ENCODE measurements at regions not wholly inside any gene's neighbourhood (a gene's known extent, or its start where the extent isn't known, plus 50 kb on each side); places are given as distances from the start of the nearest gene placed in this dataset.

DNA sequence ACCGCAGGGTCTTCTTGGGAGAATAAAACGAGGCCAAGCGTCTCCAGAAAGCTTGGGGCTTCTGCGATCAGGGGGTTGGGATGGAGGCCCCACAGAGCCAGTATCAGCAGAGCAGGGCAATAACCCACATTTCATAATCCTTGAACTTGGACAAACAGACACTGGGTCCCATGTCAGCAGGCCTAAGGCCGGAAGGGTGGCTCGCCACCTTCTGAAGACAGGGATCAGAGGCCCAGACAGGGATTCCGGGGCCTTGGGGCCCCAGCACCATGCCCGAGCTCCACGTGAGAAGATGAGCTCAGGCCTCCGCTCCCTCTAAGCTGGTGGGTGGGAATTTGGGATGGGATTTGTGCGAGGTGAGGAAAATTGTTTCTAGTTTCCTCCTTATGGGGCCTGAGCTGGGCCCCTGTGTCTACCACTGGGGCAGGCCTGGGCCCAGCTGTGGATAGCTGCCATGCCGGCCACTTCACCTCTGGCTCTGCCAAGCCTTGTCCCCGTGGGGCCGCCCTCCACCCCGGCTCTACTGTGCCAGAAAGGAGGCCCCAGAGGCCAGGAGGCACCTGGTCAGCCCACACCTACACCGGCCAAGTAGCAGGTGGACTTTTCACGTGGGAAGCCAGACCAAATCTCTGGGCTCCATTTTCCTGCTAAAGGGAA is 67.2 kb upstream of the DLK1 start:
- no peak for DNase-seq

- DNase-seq, result no peak
Measured at GRCh38 chr14:100660498-100660881, 66.2 kb upstream of the DLK1 start.

DNA sequence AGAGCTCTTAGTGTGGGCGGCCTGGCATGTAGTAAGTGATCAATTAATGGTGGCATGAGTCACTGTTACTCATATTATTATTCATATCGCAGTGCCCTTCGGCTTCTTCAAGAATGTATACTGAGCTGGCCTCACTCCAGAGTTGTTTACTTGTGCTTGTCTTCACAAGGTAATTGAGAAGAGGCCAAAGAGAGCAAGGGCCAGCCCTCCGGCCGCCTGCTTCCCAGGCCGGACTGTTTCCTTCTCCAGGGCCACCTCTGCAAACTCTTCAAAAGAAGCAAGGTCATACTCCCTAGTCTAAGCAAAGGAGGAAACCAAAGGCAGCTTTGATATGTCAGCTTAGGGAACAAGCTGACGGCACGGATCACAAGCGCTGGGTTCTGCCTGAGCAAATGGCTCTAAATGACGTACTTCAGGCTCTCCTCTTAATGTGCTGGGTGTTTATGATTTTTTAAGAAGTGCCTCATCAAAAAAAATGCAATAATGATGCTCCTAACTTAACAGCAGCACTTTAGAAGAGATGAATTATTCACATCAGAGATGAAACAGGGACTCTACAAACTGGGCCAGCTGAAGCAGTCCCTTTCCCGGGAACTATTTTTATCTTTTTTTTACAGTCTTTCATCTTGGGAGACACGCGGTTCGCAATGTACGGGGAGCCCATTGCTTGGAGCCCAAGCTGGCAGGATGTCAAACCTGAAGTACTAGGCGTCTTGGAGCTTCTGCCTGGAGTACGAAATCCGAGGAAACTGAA is 65.6 kb upstream of the DLK1 start:
- no peak for DNase-seq

- no peak for DNase-seq
Measured at GRCh38 chr14:100662879-100663760, 63.6 kb upstream of the DLK1 start.

- no peak for DNase-seq
Measured at GRCh38 chr14:100663761-100664052, 63.0 kb upstream of the DLK1 start.

GRCh38 chr14:100664231-100664630 is 62.5 kb upstream of the DLK1 start:
- no peak for DNase-seq

GRCh38 chr14:100664841-100665510 is 61.7 kb upstream of the DLK1 start:
- no peak for DNase-seq

GRCh38 chr14:100665511-100666032 is 61.1 kb upstream of the DLK1 start:
- DNase-seq, result no peak

DNA sequence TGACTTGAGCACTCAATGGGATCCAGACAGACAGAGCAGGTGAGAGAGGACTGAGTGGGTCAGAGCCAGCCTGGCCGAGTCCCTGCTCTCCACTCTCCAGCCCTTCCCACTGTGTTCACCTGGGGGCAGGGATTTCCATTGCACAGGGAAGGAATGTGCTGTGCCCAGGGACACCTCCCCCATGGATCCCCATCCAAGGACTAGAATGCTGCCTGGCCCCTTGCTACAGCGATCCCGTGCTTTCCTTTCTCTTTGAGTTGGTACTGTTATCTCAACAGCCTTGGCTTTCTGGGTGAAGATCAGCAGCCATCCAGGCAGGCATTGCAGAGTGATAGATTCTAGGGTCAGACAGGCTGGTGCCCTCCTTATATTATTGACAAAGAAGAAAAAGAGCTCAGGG is 60.3 kb upstream of the DLK1 start:
- no peak for DNase-seq

GRCh38 chr14:100666851-100667250 is 59.8 kb upstream of the DLK1 start:
- DNase-seq, result no peak

GRCh38 chr14:100667656-100668055 is 59.0 kb upstream of the DLK1 start:
- no peak for DNase-seq

DNA sequence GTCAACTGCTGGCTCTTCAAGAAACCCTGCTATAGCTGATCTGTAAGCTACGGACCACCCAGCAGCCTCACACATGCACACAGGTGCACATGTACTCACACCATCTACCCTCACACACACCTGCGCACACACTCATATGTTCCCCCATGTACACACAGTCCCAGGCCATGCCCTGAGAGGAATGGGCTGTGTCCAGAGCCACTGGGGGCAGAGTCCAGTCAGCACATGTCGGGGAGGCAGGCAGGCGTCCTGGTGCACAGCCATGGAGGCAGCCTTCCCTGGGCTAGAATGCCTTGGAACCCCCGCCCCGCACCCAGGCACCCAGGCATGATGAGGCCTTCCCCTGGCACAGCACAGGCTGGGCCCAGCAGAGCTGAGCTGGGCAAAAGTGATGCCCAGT is 58.3 kb upstream of the DLK1 start:
- no peak for DNase-seq

GRCh38 chr14:100669011-100669412 is 57.7 kb upstream of the DLK1 start:
- DNase-seq, result no peak

GRCh38 chr14:100669468-100669867 is 57.2 kb upstream of the DLK1 start:
- no peak for DNase-seq

GRCh38 chr14:100670017-100670752 is 56.5 kb upstream of the DLK1 start:
- DNase-seq, result no peak

GRCh38 chr14:100670753-100671049 is 56.0 kb upstream of the DLK1 start:
- no peak for DNase-seq

DNA sequence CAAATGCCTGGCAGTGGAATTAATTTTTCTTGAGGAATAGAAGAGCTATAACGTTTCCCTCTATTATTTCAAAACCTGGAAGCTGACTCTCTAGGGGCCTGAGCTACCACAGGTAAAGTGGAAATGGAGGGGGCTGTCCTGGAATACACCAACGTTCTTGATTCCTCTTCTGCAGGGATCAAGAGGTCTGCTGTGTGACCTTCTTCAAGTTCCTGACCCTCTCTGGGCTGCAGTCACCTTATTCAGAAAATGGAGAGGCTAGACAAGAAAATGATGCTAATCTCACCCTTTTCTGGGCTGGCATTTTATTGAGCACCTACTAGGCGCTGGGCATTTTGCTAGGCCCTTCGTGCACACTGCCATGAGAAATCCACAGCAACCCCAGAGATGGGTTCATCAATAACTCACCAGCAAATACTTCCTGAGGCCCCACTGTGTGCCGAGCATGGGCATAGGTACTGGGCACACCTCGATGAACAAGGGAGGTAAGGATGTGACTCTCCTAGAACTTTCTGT is 55.2 kb upstream of the DLK1 start:
- no peak for DNase-seq

DNA sequence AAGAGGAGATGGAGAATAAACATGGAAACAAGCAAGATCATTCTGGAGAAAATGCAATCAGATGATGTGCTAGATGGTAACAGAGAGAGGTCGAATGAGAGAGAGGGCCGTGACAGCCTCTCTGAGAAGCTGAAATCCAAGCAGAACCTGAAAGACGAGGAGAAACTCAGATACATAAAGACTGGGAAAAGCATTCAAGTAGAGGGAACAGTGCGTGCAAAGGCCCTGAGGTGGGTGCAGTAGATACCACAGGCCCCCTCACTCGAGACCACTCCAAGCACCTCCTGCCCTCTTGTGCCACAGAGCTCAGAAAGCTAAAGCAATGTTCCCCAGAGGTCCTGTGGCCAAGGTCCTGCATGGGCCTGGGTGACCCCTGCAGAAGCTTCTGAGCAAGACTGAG is 54.8 kb upstream of the DLK1 start:
- DNase-seq, result no peak

DNA sequence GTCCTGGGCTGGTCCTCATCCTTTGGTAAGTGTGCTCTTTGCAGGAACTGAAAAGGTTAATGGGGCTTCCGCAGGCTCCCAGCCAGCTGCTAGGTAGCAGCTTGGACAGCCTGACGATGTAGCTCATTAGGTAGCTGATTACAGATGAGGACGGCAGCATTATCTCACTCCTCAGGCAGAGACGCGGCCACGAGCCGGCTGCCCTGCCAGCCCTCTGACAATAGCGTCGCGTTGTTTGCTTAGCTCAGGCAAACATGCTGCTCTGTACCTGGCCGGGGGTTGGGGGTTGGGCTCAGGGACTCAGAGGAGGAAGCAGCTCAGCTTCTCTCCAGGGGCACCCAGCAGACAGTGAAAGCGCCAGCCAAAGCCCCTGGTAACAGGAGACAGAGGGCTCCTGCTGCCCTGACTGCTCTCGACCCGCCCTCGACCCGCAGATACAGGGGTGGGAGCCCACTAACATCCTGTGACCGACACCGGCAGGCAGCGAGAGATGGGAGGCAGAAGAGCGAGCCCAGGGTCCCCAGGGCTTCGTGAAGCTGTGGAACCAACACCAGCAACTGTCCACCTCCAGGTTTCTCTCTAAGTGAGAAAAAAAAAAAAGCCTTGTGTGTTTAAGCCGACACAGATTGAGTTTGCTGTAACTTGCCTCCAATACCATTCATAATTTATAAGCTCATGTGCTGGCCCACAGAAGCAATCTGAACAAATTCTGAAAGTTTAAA is 53.4 kb upstream of the DLK1 start:
- DNase-seq, result no peak

- DNase-seq, result no peak
Measured at GRCh38 chr14:100673807-100674154, 52.9 kb upstream of the DLK1 start.

DNA sequence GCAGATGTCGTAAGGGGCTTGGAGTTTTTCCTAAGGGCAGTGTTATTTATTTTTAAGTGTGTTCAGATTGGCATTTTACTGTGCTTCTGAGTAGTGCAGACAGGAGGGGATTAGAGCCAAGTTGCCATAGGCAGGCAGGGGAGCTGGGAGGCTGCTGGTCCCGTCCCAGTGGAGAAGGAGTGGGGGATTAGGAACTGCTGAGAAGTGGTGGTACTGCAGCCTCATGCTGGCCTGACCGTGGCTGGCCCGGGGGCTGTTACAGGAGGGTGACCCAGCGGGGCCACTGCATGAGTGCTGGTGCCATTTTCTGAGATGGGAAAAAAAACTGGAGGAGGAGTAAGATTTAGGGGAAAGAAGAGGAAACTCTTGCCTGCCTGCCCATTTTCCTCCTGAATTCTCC is 52.3 kb upstream of the DLK1 start:
- no peak for DNase-seq

Data from NCI-H1048 (cell line).